ENCODE measurements at regions not wholly inside any gene's neighbourhood (a gene's known extent, or its start where the extent isn't known, plus 50 kb on each side); places are given as distances from the start of the nearest gene placed in this dataset.

DNA sequence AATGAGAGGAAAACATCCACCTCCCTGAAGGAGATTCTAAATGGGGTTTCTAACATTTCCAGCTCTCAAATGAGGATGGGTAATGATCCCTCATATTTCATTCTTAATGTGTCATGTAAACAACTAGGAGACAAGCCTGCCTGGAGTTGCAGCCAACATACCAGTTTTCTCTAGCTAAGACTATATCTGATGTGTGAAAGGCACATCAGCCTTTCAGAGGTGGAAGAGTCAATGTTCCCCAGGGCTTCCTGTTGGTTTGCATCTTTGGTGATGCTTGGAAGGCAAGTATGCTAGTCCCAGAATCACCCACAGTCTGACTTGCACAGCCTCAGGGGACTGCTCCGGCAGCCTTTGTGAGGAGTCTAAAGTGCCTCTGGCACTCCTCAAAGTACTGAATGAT is 921.2 kb downstream of the SQOR start:
- TF ChIP-seq, protein P1, sequence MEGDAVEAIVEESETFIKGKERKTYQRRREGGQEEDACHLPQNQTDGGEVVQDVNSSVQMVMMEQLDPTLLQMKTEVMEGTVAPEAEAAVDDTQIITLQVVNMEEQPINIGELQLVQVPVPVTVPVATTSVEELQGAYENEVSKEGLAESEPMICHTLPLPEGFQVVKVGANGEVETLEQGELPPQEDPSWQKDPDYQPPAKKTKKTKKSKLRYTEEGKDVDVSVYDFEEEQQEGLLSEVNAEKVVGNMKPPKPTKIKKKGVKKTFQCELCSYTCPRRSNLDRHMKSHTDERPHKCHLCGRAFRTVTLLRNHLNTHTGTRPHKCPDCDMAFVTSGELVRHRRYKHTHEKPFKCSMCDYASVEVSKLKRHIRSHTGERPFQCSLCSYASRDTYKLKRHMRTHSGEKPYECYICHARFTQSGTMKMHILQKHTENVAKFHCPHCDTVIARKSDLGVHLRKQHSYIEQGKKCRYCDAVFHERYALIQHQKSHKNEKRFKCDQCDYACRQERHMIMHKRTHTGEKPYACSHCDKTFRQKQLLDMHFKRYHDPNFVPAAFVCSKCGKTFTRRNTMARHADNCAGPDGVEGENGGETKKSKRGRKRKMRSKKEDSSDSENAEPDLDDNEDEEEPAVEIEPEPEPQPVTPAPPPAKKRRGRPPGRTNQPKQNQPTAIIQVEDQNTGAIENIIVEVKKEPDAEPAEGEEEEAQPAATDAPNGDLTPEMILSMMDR (conservative IDR thresholded peaks at IDR 0.05; ENCODE audit: low read depth, low read length): no peak
- no peak for TF ChIP-seq POLR2A (IDR thresholded peaks at IDR 0.05; ENCODE audit: low read depth, low read length)
- no peak for TF ChIP-seq CEBPB (IDR thresholded peaks at IDR 0.05; ENCODE audit: low read depth, low read length)
- TF ChIP-seq MAZ (IDR thresholded peaks at IDR 0.05; ENCODE audit: borderline replicate concordance, low read depth, low read length): no peak
- TF ChIP-seq SMC3 (IDR thresholded peaks at IDR 0.05; ENCODE audit: low read depth, low read length): no peak
- TF ChIP-seq NFE2L2 (IDR thresholded peaks at IDR 0.05; ENCODE audit: low read depth, low read length): no peak
- no peak for TF ChIP-seq BHLHE40 (IDR thresholded peaks at IDR 0.05; ENCODE audit: low read depth, low read length)
- no peak for TF ChIP-seq MXI1 (IDR thresholded peaks at IDR 0.05; ENCODE audit: borderline replicate concordance, low read depth, low read length)
- TF ChIP-seq, protein P2, sequence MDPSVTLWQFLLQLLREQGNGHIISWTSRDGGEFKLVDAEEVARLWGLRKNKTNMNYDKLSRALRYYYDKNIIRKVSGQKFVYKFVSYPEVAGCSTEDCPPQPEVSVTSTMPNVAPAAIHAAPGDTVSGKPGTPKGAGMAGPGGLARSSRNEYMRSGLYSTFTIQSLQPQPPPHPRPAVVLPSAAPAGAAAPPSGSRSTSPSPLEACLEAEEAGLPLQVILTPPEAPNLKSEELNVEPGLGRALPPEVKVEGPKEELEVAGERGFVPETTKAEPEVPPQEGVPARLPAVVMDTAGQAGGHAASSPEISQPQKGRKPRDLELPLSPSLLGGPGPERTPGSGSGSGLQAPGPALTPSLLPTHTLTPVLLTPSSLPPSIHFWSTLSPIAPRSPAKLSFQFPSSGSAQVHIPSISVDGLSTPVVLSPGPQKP (IDR thresholded peaks at IDR 0.05; ENCODE audit: borderline replicate concordance, low read depth, low read length): no peak
- TF ChIP-seq RFX5 (IDR thresholded peaks at IDR 0.05; ENCODE audit: low read depth, low read length): no peak
- TF ChIP-seq FOS (IDR thresholded peaks at IDR 0.05; ENCODE audit: low read depth, low read length): no peak
- TF ChIP-seq, protein P3, sequence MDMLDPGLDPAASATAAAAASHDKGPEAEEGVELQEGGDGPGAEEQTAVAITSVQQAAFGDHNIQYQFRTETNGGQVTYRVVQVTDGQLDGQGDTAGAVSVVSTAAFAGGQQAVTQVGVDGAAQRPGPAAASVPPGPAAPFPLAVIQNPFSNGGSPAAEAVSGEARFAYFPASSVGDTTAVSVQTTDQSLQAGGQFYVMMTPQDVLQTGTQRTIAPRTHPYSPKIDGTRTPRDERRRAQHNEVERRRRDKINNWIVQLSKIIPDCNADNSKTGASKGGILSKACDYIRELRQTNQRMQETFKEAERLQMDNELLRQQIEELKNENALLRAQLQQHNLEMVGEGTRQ (IDR thresholded peaks at IDR 0.05; ENCODE audit: low read depth, low read length): no peak
- no peak for TF ChIP-seq RCOR1 (IDR thresholded peaks at IDR 0.05; ENCODE audit: insufficient replicate concordance, low read length)
- TF ChIP-seq MAFK (IDR thresholded peaks at IDR 0.05; ENCODE audit: low read depth, low read length): no peak

Data from IMR-90 (cell line).